K562 (cell line): ENCODE measurements at regions not wholly inside any gene's neighbourhood (a gene's known extent, or its start where the extent isn't known, plus 50 kb on each side); places are given as distances from the start of the nearest gene placed in this dataset.

Source experiments
- ATF2 ChIP-seq: sonication (generic); formaldehyde crosslinking; IDR thresholded peaks from 2 replicates; pipeline ENCODE4 v1.8.1; 2022; ENCODE audit warnings: missing genetic modification reagents
- FOXA1 ChIP-seq: fragments of 450-650 bp; IDR thresholded peaks from 2 replicates; pipeline ENCODE4 v1.6.1; 2016; ENCODE audit warnings: mild to moderate bottlenecking, borderline replicate concordance
- FOXM1 ChIP-seq, 2 experiments: fragments of 450-650 bp in 1 of 2; sonication (generic) in 1 of 2; formaldehyde crosslinking in 1 of 2; IDR thresholded peaks; 2 replicates each; pipeline versions ENCODE4 v1.6.1 to v1.9.0; 2017 to 2022; ENCODE audit warnings: low read depth in 2 of 2, mild to moderate bottlenecking in 2 of 2, missing genetic modification reagents in 1 of 2, moderate library complexity in 1 of 2
- GATAD2B ChIP-seq: fragments of 450-650 bp; IDR thresholded peaks from 2 replicates; pipeline ENCODE4 v1.6.1; 2017; ENCODE audit warnings: mild to moderate bottlenecking, borderline replicate concordance
- JUN ChIP-seq, 2 experiments: sonication (generic) in 1 of 2; formaldehyde crosslinking in 1 of 2; IDR thresholded peaks; 2 replicates each; pipeline versions ENCODE4 v1.6.1 to v1.8.0; 2012 to 2022; ENCODE audit warnings: borderline replicate concordance in 2 of 2, mild to moderate bottlenecking in 2 of 2, improper control_type of control experiment in 1 of 2, low read depth in 1 of 2, low read length in 1 of 2, missing genetic modification reagents in 1 of 2
- SMC3 ChIP-seq: conservative IDR thresholded peaks from 2 replicates; pipeline ENCODE4 v1.6.1; 2011; ENCODE audit warnings: low read depth, low read length, improper control_type of control experiment; ENCODE audit not compliant: insufficient read depth
- ZNF780A ChIP-seq: fragments of 250-450 bp; sonication (Bioruptor Pico); IDR thresholded peaks from 2 replicates; pipeline ENCODE4 v1.5.0; 2021; ENCODE audit warnings: mild to moderate bottlenecking

GRCh38 chr10:3625959-3626751 lies 158.9 kb downstream of the KLF6 start:
- TF ChIP-seq GATAD2B (no peak), ATF2 (CRISPR knock-in tag) (no peak), SMC3 (no peak), JUN (IDR thresholded peaks at IDR 0.05; ENCODE audit: borderline replicate concordance, low read depth, low read length) (no peak), JUN (CRISPR knock-in tag; IDR thresholded peaks at IDR 0.05; ENCODE audit: borderline replicate concordance) (no peak), ZNF780A (CRISPR knock-in tag) (no peak), FOXM1 (IDR thresholded peaks at IDR 0.05; ENCODE audit: low read depth) (no peak), FOXM1 (CRISPR knock-in tag; IDR thresholded peaks at IDR 0.05; ENCODE audit: low read depth) (no peak), FOXA1 (no peak)
